ENCODE measurements at regions not wholly inside any gene's neighbourhood (a gene's known extent, or its start where the extent isn't known, plus 50 kb on each side); places are given as distances from the start of the nearest gene placed in this dataset.

- TF ChIP-seq CTCF (IDR thresholded peaks at IDR 0.05), result no peak
- no peak for TF ChIP-seq EP300 (IDR thresholded peaks at IDR 0.05)
Measured at GRCh38 chr6:14832427-14832826, 413.4 kb upstream of the JARID2 start.

Measured in upper lobe of left lung (tissue), 4 donors.